ENCODE measurements at regions not wholly inside any gene's neighbourhood (a gene's known extent, or its start where the extent isn't known, plus 50 kb on each side); places are given as distances from the start of the nearest gene placed in this dataset.

DNA sequence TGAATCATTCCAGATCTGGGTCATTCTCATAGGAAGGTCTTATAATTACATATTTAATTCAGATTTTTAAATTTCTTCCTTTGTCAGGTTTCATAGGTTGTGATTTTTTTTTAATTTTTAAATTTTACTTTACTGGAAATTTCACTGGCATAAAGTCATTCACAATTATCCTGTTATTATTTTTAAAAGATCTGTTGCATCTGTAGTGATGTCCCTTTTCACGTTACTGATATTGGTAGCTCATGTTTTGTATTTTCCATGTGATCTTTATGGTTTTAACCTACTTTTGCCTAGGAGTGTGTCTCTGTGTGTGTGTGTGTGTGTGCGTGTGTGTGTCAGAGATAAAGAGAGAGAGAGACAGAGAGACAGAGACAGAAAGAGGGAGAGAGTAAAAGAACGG, 216.6 kb upstream of the KCNJ16 start:
- DNase-seq (ENCODE audit: low spot score): no peak
- POLR2A ChIA-PET (ENCODE audit: low non-redundant PET): no interaction called here
- TF ChIP-seq, protein P1, sequence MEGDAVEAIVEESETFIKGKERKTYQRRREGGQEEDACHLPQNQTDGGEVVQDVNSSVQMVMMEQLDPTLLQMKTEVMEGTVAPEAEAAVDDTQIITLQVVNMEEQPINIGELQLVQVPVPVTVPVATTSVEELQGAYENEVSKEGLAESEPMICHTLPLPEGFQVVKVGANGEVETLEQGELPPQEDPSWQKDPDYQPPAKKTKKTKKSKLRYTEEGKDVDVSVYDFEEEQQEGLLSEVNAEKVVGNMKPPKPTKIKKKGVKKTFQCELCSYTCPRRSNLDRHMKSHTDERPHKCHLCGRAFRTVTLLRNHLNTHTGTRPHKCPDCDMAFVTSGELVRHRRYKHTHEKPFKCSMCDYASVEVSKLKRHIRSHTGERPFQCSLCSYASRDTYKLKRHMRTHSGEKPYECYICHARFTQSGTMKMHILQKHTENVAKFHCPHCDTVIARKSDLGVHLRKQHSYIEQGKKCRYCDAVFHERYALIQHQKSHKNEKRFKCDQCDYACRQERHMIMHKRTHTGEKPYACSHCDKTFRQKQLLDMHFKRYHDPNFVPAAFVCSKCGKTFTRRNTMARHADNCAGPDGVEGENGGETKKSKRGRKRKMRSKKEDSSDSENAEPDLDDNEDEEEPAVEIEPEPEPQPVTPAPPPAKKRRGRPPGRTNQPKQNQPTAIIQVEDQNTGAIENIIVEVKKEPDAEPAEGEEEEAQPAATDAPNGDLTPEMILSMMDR (conservative IDR thresholded peaks at IDR 0.05; ENCODE audit: low read depth): no peak
- CTCF ChIA-PET: no interaction called here
- H3K27ac ChIP-seq: no peak overlapping the region

DNA sequence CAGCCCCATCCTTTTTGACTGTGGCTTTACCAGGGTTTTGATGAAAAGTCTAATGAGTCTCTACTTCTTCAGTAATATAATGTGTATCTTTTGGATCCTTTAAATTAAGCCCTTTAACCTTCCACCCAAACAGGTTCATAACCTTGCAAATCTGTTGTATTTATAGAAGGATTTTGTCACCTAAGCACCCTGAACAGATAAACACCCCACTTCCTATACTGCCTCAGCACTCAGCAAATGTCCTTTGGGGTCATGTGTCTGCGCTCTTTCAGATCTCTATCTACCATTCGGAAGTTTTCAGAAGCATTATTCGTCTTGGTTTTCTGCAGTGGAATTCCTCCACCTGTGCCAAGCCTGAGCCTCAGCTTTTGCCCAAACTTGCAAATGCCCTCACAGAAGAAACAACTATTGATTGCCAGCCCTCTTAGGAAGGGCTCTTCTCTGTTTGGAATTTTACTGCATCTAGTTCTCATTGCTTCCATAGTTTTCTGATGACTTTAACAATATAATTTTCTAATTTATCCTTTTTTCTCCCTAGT, 214.8 kb upstream of the KCNJ16 start:
- ChIA-PET POLR2A (ENCODE audit: low non-redundant PET) (no interaction called here), CTCF (interaction anchor here (0.6 kb wide), 1 partner anchor 34 kb away, joined by 3 read pairs; no protein-coding TSS in a partner anchor)
- DNase-seq (ENCODE audit: low spot score): no peak
- no peak overlapping the region for H3K27ac ChIP-seq
- TF ChIP-seq, protein P1 (conservative IDR thresholded peaks at IDR 0.05; ENCODE audit: low read depth): no peak

DNA sequence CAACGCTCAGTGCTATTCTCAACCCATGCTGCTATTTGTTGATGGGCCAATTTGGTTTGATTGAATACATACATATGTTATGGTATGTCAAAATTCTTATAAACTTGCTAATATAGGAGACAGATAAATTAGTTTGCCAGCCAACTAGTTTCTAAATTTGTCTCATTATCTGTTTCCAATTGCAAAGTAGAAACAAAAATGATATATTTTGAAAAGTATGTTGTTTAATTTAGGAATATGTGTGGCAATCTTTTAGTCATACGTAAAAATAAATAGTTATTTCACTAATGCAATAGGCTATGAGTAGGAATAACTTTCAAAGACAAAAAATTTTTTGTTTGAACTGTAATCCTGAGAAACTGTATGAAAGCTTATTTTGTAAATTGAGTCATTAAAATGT, 210.6 kb upstream of the KCNJ16 start:
- no peak overlapping the region for H3K27ac ChIP-seq
- ChIA-PET CTCF (interaction anchor here (0.7 kb wide), 1 partner anchor 512 kb away, joined by 7 read pairs; no protein-coding TSS in a partner anchor), POLR2A (ENCODE audit: low non-redundant PET) (no interaction called here)
- no peak for DNase-seq (ENCODE audit: low spot score)
- TF ChIP-seq, protein P1 (conservative IDR thresholded peaks at IDR 0.05; ENCODE audit: low read depth): no peak

DNA sequence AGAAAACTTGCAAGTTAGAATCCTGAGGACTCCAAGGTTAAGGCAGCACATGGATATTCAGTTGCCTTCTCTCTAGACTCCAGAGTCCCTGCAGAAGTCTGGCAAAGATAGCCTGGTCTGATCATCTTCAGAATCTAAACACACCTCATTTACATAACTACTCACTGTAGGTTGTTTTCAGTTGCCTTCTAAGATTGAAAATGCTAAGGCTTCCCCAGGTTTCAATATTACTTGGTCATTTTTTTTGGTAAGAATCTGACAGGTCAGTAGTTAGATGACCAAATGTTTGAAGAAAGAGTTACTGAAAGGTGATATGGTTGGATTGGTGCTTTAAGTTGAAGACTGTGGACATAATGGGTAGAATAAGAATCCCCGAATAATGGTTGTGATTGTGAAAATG, 205.4 kb upstream of the KCNJ16 start:
- DNase-seq (ENCODE audit: low spot score): no peak
- ChIA-PET CTCF (no interaction called here), POLR2A (ENCODE audit: low non-redundant PET) (no interaction called here)
- H3K27ac ChIP-seq: peak overlapping the region; percentile 71; the same call in 1 of the 2 replicates
- TF ChIP-seq, protein P1 (conservative IDR thresholded peaks at IDR 0.05; ENCODE audit: low read depth): no peak

DNA sequence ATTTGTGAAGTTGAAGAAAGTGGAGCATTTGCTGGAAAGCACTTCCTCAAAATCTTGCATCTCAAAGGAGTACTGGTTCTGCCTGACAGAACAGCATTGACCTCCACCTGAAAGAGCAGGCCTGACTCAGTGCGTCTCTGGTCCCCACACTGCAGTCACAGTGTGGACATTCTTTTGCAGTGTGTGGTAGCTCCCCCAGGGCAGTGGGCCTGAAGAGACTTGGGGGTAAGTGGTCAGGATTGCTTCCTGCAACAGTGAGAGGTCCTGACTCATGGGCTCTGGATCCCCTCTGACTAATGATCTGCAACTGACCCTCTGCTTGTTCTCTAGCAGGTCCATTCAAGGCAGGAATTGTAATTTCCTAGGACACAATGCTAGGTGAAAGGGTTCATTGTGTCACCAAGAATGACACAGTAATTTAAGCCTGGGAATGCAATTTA, 204.9 kb upstream of the KCNJ16 start:
- peak overlapping the region; percentile 71 for H3K27ac ChIP-seq
- ChIA-PET CTCF (interaction anchor here (0.6 kb wide), 1 partner anchor 19 kb away, joined by 4 read pairs; no protein-coding TSS in a partner anchor), POLR2A (ENCODE audit: low non-redundant PET) (no interaction called here)
- DNase-seq (ENCODE audit: low spot score): peak; percentile 46
- TF ChIP-seq, protein P1 (conservative IDR thresholded peaks at IDR 0.05; ENCODE audit: low read depth): no peak

DNA sequence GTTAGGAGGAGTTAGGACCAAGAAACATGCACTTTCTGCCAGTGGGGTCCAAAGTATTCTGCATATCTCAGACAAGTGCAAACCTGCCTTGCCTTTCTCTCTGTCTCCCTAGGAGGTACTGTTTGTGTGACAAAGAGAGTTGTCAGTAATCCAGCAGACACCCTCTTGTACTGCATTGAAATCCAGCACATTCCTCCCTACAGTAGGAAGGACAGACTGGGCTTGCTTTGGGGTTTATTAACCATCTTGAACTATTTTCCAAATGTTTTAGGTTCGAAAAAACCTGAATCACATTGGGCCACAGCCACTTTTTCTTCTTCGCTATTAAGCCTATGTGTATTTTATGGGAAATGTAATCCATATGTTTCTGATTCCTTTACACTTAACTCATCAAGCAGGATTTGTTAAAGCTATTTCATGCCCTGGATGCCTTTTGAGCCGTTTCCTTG, 204.2 kb upstream of the KCNJ16 start:
- DNase-seq (ENCODE audit: low spot score): peak; percentile 40
- ChIA-PET CTCF (interaction anchor here (0.6 to 1.1 kb wide), 2 partner anchors 13 to 18 kb away, joined by 4 read pairs; no protein-coding TSS in a partner anchor), POLR2A (ENCODE audit: low non-redundant PET) (no interaction called here)
- TF ChIP-seq, protein P1 (conservative IDR thresholded peaks at IDR 0.05; ENCODE audit: low read depth): no peak
- H3K27ac ChIP-seq: no peak overlapping the region

Measured in RWPE1 (cell line).